GM23338 (cell line): ENCODE measurements at regions not wholly inside any gene's neighbourhood (a gene's known extent, or its start where the extent isn't known, plus 50 kb on each side); places are given as distances from the start of the nearest gene placed in this dataset.

Experiments
- ATAC-seq: fragments of 200-7000 bp; cut with Tn5 transposase; 3 replicates; pipeline ENCODE4 v1.9.1; 2020
- DNase-seq: peaks from one replicate; pipeline ENCODE4 v3.0.0-alpha.2; 2015; ENCODE audit warnings: low spot score
- H2AFZ ChIP-seq: fragments of 200-600 bp; sonication (generic); 2 replicates; pipeline ENCODE4 v1.8.0; 2016; ENCODE audit warnings: antibody characterized with exemption, mild to moderate bottlenecking, moderate library complexity
- H3F3A ChIP-seq: fragments of 200-600 bp; sonication (generic); replicated peaks from 2 replicates; pipeline ENCODE4 v1.8.0; 2017; ENCODE audit warnings: antibody characterized with exemption, mixed run types, low read depth
- H3K27ac ChIP-seq: fragments of 200-600 bp; sonication (generic); 2 replicates; pipeline ENCODE4 v1.6.1; 2016; ENCODE audit warnings: low read depth
- H3K27me3 ChIP-seq: fragments of 200-600 bp; sonication (generic); 2 replicates; pipeline ENCODE4 v1.8.0; 2016; ENCODE audit warnings: mild to moderate bottlenecking, mixed run types, moderate library complexity; ENCODE audit not compliant: insufficient read depth
- H3K36me3 ChIP-seq: fragments of 200-600 bp; sonication (generic); 2 replicates; pipeline ENCODE4 v1.8.0; 2016; ENCODE audit warnings: mild to moderate bottlenecking; ENCODE audit not compliant: insufficient read depth
- H3K4me1 ChIP-seq: fragments of 200-600 bp; sonication (generic); 2 replicates; pipeline ENCODE4 v1.8.0; 2016; ENCODE audit warnings: mild to moderate bottlenecking, moderate library complexity; ENCODE audit not compliant: insufficient read depth
- H3K4me2 ChIP-seq: fragments of 200-600 bp; sonication (generic); 2 replicates; pipeline ENCODE4 v1.7.1; 2017; ENCODE audit warnings: mixed run types
- H3K4me3 ChIP-seq: fragments of 200-600 bp; sonication (generic); 2 replicates; pipeline ENCODE4 v1.6.1; 2016; ENCODE audit warnings: mixed run types
- H3K79me2 ChIP-seq: fragments of 200-600 bp; sonication (generic); replicated peaks from 2 replicates; pipeline ENCODE4 v1.8.0; 2017; ENCODE audit warnings: mild to moderate bottlenecking; ENCODE audit not compliant: insufficient read depth
- H3K9me2 ChIP-seq: fragments of 200-600 bp; sonication (generic); 2 replicates; pipeline ENCODE4 v1.8.0; 2017; ENCODE audit not compliant: insufficient read depth
- H4K20me1 ChIP-seq: fragments of 200-600 bp; sonication (generic); replicated peaks from 2 replicates; pipeline ENCODE4 v1.8.0; 2017; ENCODE audit warnings: mild to moderate bottlenecking; ENCODE audit not compliant: insufficient read depth
- H3K27ac Mint-ChIP-seq: 2 replicates; pipeline ENCODE4 v1.8.0; 2020; ENCODE audit warnings: inconsistent platforms, mild to moderate bottlenecking, moderate library complexity, mixed read lengths
- H3K27me3 Mint-ChIP-seq: 3 replicates; pipeline ENCODE4 v1.8.0; 2022; ENCODE audit warnings: low read depth, mild to moderate bottlenecking, moderate library complexity, mixed read lengths, inconsistent platforms; ENCODE audit not compliant: insufficient read depth, poor library complexity
- H3K36me3 Mint-ChIP-seq: 3 replicates; pipeline ENCODE4 v1.8.0; 2021; ENCODE audit warnings: low read depth, mild to moderate bottlenecking, inconsistent platforms, moderate library complexity, mixed read lengths
- H3K4me1 Mint-ChIP-seq: 3 replicates; pipeline ENCODE4 v1.8.0; 2020; ENCODE audit warnings: mild to moderate bottlenecking, inconsistent platforms, mixed read lengths
- H3K4me3 Mint-ChIP-seq: 3 replicates; pipeline ENCODE4 v1.8.0; 2021; ENCODE audit warnings: moderate library complexity, mild to moderate bottlenecking, inconsistent platforms, mixed read lengths
- H3K9me3 Mint-ChIP-seq: 3 replicates; pipeline ENCODE4 v1.8.0; 2020; ENCODE audit warnings: moderate library complexity, mild to moderate bottlenecking, inconsistent platforms, mixed read lengths
- CREB1 ChIP-seq: fragments of 250-450 bp; sonication (Bioruptor Pico); IDR thresholded peaks from 2 replicates; pipeline ENCODE4 v1.5.0; 2020; ENCODE audit warnings: low read depth, mild to moderate bottlenecking, moderate library complexity
- CTCF ChIP-seq, 2 experiments: fragments of 200-600 bp in 1 of 2; sonication (generic) in 1 of 2; conservative IDR thresholded peaks; 2 replicates each; pipeline versions ENCODE4 v1.5.1 to v1.6.1; 2016 to 2017; ENCODE audit warnings: antibody characterized with exemption in 2 of 2, low read depth in 2 of 2, mild to moderate bottlenecking in 2 of 2, moderate library complexity in 1 of 2
- EZH2phosphoT487 ChIP-seq: fragments of 200-600 bp; sonication (generic); IDR thresholded peaks from one replicate; pipeline ENCODE4 v1.8.1; 2018; ENCODE audit warnings: antibody characterized with exemption; ENCODE audit not compliant: unreplicated experiment
- JUNB ChIP-seq: IDR thresholded peaks from one replicate; pipeline ENCODE4 v1.6.1; 2016; ENCODE audit warnings: antibody characterized with exemption; ENCODE audit not compliant: unreplicated experiment
- NANOG ChIP-seq: IDR thresholded peaks from 2 replicates; pipeline ENCODE4 v1.6.1; 2016; ENCODE audit warnings: antibody characterized with exemption, borderline replicate concordance
- POLR2AphosphoS5 ChIP-seq: IDR thresholded peaks from 2 replicates; pipeline ENCODE4 v1.6.1; 2016; ENCODE audit warnings: antibody characterized with exemption, low read depth
- ZNF462 ChIP-seq: fragments of 250-450 bp; sonication (Bioruptor Pico); IDR thresholded peaks from 2 replicates; pipeline ENCODE4 v1.5.0; 2020; ENCODE audit warnings: mild to moderate bottlenecking, moderate library complexity

GRCh38 chr18:27746241-27746640 lies 430.7 kb downstream of the CDH2 start:
- ATAC-seq (no peak), DNase-seq (no peak)
- TF ChIP-seq CTCF (conservative IDR thresholded peaks at IDR 0.05; ENCODE audit: low read depth in 2 of 2), result no peak
- no peak for TF ChIP-seq EZH2phosphoT487
- no peak for TF ChIP-seq ZNF462 (CRISPR knock-in tag)
- TF ChIP-seq POLR2AphosphoS5, result no peak
- no peak for TF ChIP-seq JUNB
- TF ChIP-seq CREB1 (CRISPR knock-in tag), result no peak
- TF ChIP-seq NANOG, result no peak
- no peak overlapping the region for H3K4me2 ChIP-seq
- H3K27ac Mint-ChIP-seq, result no peak overlapping the region
- H3K4me3 Mint-ChIP-seq, result no peak overlapping the region
- H3K27me3 ChIP-seq, result no peaks in the 10 kb centered on the region
- H2AFZ ChIP-seq, result no peak overlapping the region
- H3K36me3 ChIP-seq, result no peaks in the 10 kb centered on the region; the same call in 1 of the 2 replicates
- no peaks in the 10 kb centered on the region for H4K20me1 ChIP-seq
- no peak overlapping the region for H3K4me3 ChIP-seq
- no peaks in the 10 kb centered on the region; the same call in 1 of the 2 replicates for H3K9me2 ChIP-seq
- peaks cover 17% of the 10 kb centered on the region for H3K4me1 Mint-ChIP-seq
- H3F3A ChIP-seq, result no peaks in the 10 kb centered on the region
- H3K27me3 Mint-ChIP-seq, result peaks cover 1% of the 10 kb centered on the region
- H3K36me3 Mint-ChIP-seq, result peaks cover 18% of the 10 kb centered on the region; the same call in 2 of the 3 replicates
- no peak overlapping the region for H3K27ac ChIP-seq
- H3K4me1 ChIP-seq, result peaks cover 7% of the 10 kb centered on the region; the same call in 1 of the 2 replicates
- no peaks in the 10 kb centered on the region for H3K79me2 ChIP-seq
- peaks cover 15% of the 10 kb centered on the region for H3K9me3 Mint-ChIP-seq
